GM18507 (cell line): ENCODE measurements at regions not wholly inside any gene's neighbourhood (a gene's known extent, or its start where the extent isn't known, plus 50 kb on each side); places are given as distances from the start of the nearest gene placed in this dataset.

Experiments
- DNase-seq: peaks from one replicate; pipeline ENCODE4 v3.0.0; 2011; ENCODE audit warnings: low read depth; ENCODE audit not compliant: insufficient read length; ENCODE audit errors: extremely low spot score
- FAIRE-seq: peaks from 2 replicates; lab custom pipeline; 2011; peaks lifted over from hg19 to GRCh38; lab: Jason Lieb, UNC

- no peak for FAIRE-seq
- DNase-seq, result no peak
Observed at GRCh38 chr4:13877626-13878025, 250.1 kb upstream of the BOD1L1 start.

- DNase-seq, result no peak
- FAIRE-seq, result no peak
Observed at GRCh38 chr4:13881892-13882291, 254.4 kb upstream of the BOD1L1 start.

DNA sequence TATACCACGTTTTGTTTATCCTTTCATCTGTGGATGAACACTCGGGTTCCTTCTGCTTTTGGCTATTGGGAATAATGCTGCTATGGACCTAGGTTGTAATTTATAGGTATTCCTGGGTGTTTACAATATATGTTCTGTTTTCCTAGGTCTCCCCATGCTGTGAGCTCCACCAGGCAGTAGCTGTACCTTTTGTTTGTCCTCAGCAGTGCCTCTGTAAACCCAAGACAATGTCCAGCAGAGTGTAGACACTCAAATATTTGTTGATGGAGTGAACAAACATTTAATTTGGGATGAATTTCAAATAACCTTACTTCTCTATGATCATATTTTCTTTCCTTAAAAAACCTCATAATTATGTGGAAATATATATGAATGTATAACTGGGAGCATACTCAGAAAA lies 259.5 kb upstream of the BOD1L1 start:
- DNase-seq (no peak), FAIRE-seq (no peak)

DNA sequence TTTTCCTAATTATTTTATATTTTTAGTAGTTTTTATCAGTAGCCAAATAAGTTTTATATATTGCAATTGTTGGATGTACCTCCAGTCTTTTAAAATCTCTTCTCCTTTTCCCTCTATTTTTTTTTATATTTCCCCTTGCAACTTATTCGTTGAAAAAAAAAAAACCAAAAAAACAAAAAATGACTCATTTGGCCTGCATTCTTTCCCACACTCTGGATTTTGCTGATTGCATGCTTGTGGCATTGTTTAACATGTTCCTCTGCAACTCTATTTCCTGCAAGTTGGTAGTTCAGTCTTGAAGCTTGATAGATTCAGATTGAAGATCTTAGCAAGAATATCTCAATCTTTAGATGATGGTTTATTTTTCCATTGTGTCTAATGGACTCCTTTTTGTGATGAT lies 260.6 kb upstream of the BOD1L1 start:
- DNase-seq (no peak), FAIRE-seq (no peak)

GRCh38 chr4:13891544-13891939 lies 264.0 kb upstream of the BOD1L1 start:
- no peak for FAIRE-seq

GRCh38 chr4:13892739-13893105 lies 265.2 kb upstream of the BOD1L1 start:
- no peak for DNase-seq
- FAIRE-seq, result no peak

More at GRCh38 chr4:13891544-13891939, 264.0 kb upstream of the BOD1L1 start:
- no peak for DNase-seq

DNA sequence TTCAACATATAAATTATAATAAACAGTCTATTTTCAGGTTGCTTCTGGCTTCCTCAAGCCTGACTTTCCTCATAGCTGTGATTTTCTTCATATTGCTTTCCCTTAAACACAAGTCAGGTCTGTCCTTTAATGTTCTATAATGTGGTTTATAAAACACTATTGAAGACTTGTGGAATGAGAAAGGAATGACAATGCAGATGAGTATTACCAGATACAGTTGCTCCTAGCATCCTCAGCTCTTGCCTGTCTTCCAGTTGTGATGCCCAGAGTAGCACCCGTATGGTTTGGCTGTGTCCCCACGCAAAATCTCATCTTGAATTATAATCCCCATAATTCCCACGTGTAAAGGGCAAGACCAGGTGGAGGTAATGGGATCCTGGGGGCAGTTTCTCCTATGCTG lies 265.7 kb upstream of the BOD1L1 start:
- no peak for DNase-seq
- no peak for FAIRE-seq

- FAIRE-seq, result no peak
Observed at GRCh38 chr4:13893987-13894386, 266.5 kb upstream of the BOD1L1 start.

DNA sequence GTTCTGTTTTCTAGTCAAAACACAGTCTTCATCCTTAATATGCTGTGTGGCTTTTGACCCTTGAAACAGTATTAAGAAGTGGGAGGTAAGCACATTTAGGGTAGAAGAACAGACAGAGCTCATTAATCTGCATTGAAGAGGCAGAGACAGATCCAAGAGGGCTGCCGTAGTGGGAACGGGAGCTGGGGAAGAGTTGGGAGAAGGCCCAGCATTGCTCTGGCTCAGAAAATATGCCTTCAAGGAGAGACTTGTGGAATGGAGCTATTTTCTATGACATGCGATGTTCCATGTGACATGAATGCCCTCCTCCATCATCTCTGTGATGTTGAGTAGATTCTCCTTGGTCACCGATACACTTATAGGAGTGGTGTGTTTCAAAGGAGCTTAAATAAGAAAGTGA lies 273.3 kb upstream of the BOD1L1 start:
- no peak for DNase-seq
- FAIRE-seq, result no peak

More at GRCh38 chr4:13893987-13894386, 266.5 kb upstream of the BOD1L1 start:
- no peak for DNase-seq

- no peak for DNase-seq
- no peak for FAIRE-seq
Observed at GRCh38 chr4:13902146-13902545, 274.6 kb upstream of the BOD1L1 start.

DNA sequence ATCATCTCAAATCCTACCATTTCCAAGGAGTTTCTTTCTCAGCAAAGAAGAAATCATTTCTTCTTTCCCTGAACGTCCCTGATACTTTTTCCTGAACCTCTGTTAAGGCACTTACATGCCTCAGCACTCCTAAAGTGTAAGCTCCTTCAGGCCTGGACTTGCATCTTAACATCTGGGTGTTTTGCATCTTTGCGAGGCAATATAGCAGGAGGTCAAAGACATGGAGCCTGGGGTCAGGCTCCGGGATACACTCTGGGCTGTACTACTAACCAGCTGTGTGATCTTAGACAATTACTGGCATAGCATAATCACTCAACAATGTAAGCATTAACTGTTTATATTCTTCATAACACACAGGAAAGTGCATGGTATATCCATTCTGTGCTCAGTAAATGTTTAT lies 275.5 kb upstream of the BOD1L1 start:
- DNase-seq (no peak), FAIRE-seq (no peak)

DNA sequence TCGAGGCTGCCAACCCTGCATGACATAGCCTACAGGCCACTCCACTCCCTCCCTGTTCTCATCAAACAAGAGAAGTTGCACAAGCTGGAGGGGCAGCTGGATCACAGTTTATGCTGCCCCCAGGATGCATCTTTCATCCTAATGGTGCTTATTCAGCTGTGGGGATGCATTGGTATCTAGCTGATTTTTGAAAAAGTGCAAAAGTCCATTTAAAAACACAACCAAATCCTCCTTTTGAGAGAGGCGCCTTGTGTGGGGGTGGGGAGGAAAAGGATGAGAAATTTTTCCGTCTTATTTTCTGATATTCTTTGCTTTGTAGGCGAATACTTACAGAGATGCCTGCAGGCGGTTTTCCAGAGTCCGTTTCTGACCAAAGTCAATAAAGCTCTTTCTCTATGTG lies 276.4 kb upstream of the BOD1L1 start:
- FAIRE-seq (no peak), DNase-seq (no peak)

DNA sequence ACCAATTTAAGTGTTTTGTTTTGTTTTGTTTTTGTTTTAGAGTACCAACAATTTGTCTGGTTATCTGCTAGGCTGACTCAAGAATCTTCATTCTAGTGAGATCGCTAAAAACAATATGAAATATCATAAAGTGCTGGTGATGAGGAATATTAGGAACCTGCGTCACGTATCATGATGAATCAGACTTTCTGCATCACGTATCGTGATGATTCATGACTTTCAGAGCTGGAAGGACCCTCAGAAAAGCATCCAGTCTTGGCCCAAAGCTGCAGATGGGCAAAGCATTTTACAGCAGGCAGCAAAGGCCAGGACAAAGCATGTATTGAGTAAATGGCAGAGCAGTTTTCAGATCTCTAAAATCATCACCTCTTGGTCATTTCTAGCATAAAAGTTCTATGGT lies 278.0 kb upstream of the BOD1L1 start:
- DNase-seq (no peak), FAIRE-seq (no peak)

DNA sequence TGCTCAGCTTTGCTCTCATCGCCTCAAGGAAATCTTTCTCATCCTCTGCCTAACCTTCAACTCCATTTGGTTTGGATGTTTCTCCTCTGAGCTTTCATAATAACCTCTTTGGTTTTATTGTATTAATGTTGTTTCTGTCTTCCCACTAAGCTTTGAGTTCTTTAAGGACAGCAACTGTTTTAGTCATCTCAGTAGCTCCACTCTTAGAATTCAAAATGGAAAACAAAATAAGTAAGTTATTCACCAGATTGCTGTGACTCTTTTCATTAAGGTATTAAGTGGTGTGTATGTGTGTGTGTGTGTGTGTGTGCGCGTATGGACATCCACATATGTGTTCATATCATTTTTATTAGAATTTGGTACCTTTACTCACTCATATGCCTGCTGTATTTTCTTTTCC lies 279.2 kb upstream of the BOD1L1 start:
- FAIRE-seq, result no peak
- DNase-seq, result no peak

DNA sequence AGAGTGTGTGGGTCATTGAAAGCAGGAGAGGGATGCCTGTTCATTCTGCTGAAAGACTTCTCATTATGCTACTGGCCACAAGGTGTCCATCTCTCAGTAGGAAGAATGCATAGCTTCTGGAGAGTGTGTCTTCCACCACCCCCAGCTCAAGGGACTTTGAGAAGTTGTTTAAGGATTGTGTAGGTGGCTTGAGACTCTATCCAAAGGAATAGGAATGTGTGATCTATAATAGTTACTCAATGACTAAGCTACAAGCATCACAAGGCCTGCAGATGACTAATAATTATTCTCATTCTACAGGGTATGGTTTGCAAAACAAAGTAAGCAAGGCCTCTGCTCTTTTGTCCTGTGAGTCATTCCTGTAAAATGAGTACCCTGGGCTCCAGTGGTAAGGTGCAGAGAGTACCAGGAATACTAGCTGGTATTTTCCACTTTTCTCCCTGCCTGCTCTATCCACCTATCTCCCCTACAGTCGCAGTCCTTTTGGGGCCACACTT lies 279.8 kb upstream of the BOD1L1 start:
- FAIRE-seq (no peak), DNase-seq (no peak)

- DNase-seq (no peak), FAIRE-seq (no peak)
Observed at GRCh38 chr4:13908455-13908854, 280.9 kb upstream of the BOD1L1 start.

GRCh38 chr4:13910556-13910955 lies 283.0 kb upstream of the BOD1L1 start:
- DNase-seq (no peak), FAIRE-seq (no peak)

- FAIRE-seq, result no peak
Observed at GRCh38 chr4:13911256-13911655, 283.7 kb upstream of the BOD1L1 start.

DNA sequence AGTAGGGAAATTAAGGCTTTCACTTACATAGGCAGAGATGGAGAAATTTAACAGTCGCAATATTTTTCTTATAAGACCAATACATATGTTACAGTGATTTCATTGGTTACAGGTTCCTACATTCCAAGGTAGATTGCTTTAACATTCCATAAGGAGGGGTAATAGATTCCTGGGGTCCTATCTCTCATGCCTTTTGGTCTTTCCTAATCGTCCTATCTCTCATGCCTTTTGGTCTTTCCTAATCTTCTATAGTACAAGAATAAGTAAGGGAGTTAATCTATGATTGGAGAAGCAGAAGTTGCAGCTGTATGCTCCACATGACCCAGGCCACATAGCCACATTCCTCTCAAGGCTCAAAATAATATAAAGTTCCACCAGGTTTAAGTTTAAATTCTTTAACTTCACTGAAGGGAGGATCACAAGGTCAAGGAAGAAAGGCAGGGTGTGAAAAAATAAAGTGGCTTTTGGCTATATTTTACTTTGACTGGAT lies 285.0 kb upstream of the BOD1L1 start:
- DNase-seq (no peak), FAIRE-seq (no peak)

More at GRCh38 chr4:13911256-13911655, 283.7 kb upstream of the BOD1L1 start:
- DNase-seq, result no peak

DNA sequence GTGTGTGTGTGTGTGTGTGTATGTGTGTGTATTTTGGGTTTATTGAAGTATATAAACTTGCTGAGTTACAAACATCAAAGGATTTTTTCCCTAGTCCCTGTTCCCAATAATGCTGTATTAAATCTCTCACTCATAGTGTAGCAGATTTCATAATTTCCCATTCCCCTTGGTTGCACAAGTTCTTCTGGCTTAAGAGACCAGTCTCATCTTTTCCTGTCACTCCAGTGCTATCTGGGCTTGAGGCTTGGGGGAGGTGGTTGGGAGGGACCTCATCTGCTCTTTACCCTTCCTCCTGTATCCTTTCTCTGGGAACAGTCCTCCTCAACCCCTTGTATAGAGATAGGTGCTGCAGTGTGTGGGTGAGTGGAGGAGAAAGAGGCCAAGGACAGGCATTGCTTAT lies 285.4 kb upstream of the BOD1L1 start:
- DNase-seq (no peak), FAIRE-seq (no peak)

DNA sequence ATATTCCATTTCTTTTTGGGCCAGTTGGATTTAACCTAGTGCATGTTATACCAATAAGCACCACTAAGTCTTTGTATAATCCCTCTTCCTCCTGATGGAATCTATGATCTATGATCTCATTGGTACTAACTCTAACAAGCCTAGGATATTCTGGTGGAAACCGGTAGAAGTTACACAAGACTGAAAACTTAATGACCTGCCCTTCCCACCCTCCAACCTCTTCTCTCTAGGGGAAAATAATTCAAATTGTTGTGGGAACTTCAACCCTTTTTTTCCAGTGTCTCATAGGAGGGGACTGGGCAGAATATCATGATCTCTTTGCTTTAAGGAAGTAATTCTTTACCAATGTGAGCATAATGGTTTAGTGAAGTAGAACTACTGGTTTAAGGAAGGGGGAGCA lies 289.5 kb upstream of the BOD1L1 start:
- FAIRE-seq (no peak), DNase-seq (no peak)

DNA sequence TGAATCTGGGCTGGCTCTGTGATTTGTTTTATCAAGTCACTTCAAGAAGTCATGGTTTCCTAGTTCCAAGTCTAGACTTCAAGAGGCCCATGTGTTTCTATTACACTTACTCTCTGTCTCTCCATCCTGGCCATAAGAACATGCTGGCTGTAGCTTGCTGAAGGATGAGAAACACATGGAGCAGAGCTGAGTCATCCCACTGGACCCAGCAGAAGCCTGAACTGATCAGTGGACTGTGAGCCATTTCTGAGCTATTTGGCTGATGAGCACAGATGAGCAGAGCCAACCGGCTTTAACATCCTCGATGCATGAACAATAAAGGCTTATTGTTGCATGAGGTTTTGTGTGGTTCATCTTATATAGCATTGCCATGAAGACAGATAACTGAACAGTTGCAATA lies 290.6 kb upstream of the BOD1L1 start:
- DNase-seq, result no peak

More for the DNA sequence above, 290.6 kb upstream of the BOD1L1 start:
- no peak for FAIRE-seq
